Panc1 (cell line): ENCODE measurements at regions not wholly inside any gene's neighbourhood (a gene's known extent, or its start where the extent isn't known, plus 50 kb on each side); places are given as distances from the start of the nearest gene placed in this dataset.

ENCODE experiments used
- ATAC-seq: fragments of 200-7000 bp; cut with Tn5 transposase; 2 replicates; pipeline ENCODE4 v1.9.1; 2020; ENCODE audit warnings: mild to moderate bottlenecking, moderate library complexity
- BruUV-seq: library from RNA; stranded (reverse); fragments of 400-500 nt; replicated peaks from 2 replicates; lab custom pipeline; 2021; lab: Mats Ljungman, UMichigan
- CTCF ChIA-PET: fragments of 300-600 bp; sonication (Branson Sonifier 250); formaldehyde crosslinking; loops from one replicate; lab custom pipeline; 2022; ENCODE audit warnings: antibody characterized with exemption; lab: Charles Lee
- POLR2A ChIA-PET: fragments of 300-600 bp; sonication (Branson Sonifier 250); formaldehyde crosslinking; loops from one replicate; lab custom pipeline; 2022; ENCODE audit warnings: antibody characterized with exemption; lab: Charles Lee
- DNase-seq: peaks from one replicate; pipeline ENCODE4 v3.0.0-alpha.2; 2010; ENCODE audit warnings: low read depth, low spot score
- H3K27ac ChIP-seq: 2 replicates; pipeline ENCODE4 v1.5.1; 2011; ENCODE audit warnings: mild to moderate bottlenecking, low read length, inconsistent platforms
- H3K27me3 ChIP-seq: fragments of 200-500 bp; sonication (Bioruptor generic); 2 replicates; pipeline ENCODE4 v1.6.0; 2014; ENCODE audit warnings: low read length, inconsistent platforms; ENCODE audit not compliant: control insufficient read depth, insufficient read depth
- H3K36me3 ChIP-seq: fragments of 200-500 bp; sonication (Bioruptor generic); 2 replicates; pipeline ENCODE4 v1.5.1; 2014; ENCODE audit warnings: inconsistent platforms, mild to moderate bottlenecking, low read length, moderate library complexity; ENCODE audit not compliant: control insufficient read depth, insufficient read depth
- H3K4me1 ChIP-seq: 2 replicates; pipeline ENCODE4 v1.5.1; 2011; ENCODE audit warnings: inconsistent platforms, mild to moderate bottlenecking, low read length, moderate library complexity; ENCODE audit not compliant: control insufficient read depth, insufficient read depth
- H3K4me3 ChIP-seq, 2 experiments: 2 replicates each; pipeline ENCODE4 v1.5.1; 2011 to 2012; ENCODE audit warnings: low read depth in 2 of 2, low read length in 2 of 2, mild to moderate bottlenecking in 2 of 2, inconsistent platforms in 1 of 2, moderate library complexity in 1 of 2
- H3K9me3 ChIP-seq: fragments of 200-500 bp; sonication (Bioruptor generic); 2 replicates; pipeline ENCODE4 v1.5.1; 2014; ENCODE audit warnings: low read depth, mild to moderate bottlenecking, inconsistent platforms, low read length, moderate library complexity; ENCODE audit not compliant: control insufficient read depth, insufficient read depth
- CTCF ChIP-seq: fragments of 450-650 bp; IDR thresholded peaks from 2 replicates; pipeline ENCODE4 v1.5.1; 2017; ENCODE audit warnings: mild to moderate bottlenecking
- POLR2AphosphoS5 ChIP-seq: IDR thresholded peaks from 2 replicates; pipeline ENCODE4 v1.6.1; 2012; ENCODE audit warnings: mild to moderate bottlenecking, low read depth, low read length, moderate library complexity
- SIN3A ChIP-seq: IDR thresholded peaks from 2 replicates; pipeline ENCODE4 v1.6.1; 2012; ENCODE audit warnings: low read depth, mild to moderate bottlenecking, low read length, moderate library complexity, borderline replicate concordance; ENCODE audit not compliant: insufficient read depth
- TCF7L2 ChIP-seq: IDR thresholded peaks from 2 replicates; pipeline ENCODE4 v1.6.1; 2011; ENCODE audit warnings: mild to moderate bottlenecking, low read depth, low read length, inconsistent platforms
- in situ Hi-C: cut with HindIII; loops from 2 replicates; pipeline ENCODE4 v1.10.0; 2016; ENCODE audit warnings: low sequenced_read_pairs, low pct_unique_long_range_greater_than_20kb
- intact Hi-C: fragments of 100-400 bp; cut with micrococcal nuclease; formaldehyde crosslinking; loops from one replicate; pipeline ENCODE4 v1.10.0; 2022; ENCODE audit not compliant: unreplicated experiment
- TF ChIP-seq, protein P1 (sequence below), 2 experiments: IDR thresholded peaks; 2 replicates each; pipeline ENCODE4 v1.6.1; 2011 to 2012; ENCODE audit warnings: low read depth in 2 of 2, control low read depth in 1 of 2, low read length in 1 of 2, mild to moderate bottlenecking in 1 of 2, moderate library complexity in 1 of 2; ENCODE audit not compliant: insufficient read depth in 1 of 2

DNA sequence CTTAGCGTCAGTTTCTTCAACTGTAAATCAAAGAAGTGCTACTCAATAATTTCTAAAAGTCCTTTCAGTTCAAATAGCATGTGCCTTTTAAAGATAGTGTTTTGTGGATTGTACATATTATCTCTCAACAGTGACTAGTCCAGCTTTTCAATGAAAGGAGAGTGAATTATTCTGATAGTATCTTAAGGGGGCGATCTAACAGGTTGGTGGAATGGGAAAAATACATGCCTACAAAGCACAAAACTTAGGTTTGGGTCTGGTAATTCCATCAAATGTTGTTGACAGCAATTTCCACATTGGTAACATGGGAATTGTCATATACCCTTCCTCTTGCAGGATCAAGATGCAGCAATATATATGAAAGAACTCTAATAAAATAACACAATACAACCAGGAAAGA, 50.1 kb upstream of the HDGFL1 start:
- TF ChIP-seq CTCF (no peak), POLR2AphosphoS5 (no peak), TCF7L2 (no peak), SIN3A (no peak)
- TF ChIP-seq, protein P1, sequence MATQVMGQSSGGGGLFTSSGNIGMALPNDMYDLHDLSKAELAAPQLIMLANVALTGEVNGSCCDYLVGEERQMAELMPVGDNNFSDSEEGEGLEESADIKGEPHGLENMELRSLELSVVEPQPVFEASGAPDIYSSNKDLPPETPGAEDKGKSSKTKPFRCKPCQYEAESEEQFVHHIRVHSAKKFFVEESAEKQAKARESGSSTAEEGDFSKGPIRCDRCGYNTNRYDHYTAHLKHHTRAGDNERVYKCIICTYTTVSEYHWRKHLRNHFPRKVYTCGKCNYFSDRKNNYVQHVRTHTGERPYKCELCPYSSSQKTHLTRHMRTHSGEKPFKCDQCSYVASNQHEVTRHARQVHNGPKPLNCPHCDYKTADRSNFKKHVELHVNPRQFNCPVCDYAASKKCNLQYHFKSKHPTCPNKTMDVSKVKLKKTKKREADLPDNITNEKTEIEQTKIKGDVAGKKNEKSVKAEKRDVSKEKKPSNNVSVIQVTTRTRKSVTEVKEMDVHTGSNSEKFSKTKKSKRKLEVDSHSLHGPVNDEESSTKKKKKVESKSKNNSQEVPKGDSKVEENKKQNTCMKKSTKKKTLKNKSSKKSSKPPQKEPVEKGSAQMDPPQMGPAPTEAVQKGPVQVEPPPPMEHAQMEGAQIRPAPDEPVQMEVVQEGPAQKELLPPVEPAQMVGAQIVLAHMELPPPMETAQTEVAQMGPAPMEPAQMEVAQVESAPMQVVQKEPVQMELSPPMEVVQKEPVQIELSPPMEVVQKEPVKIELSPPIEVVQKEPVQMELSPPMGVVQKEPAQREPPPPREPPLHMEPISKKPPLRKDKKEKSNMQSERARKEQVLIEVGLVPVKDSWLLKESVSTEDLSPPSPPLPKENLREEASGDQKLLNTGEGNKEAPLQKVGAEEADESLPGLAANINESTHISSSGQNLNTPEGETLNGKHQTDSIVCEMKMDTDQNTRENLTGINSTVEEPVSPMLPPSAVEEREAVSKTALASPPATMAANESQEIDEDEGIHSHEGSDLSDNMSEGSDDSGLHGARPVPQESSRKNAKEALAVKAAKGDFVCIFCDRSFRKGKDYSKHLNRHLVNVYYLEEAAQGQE (IDR thresholded peaks at IDR 0.05; ENCODE audit: insufficient read depth in 1 of 2, low read depth in 2 of 2, low read length in 1 of 2), result no peak
- Histone ChIP-seq H3K27me3 (no peaks in the 10 kb centered on the region), H3K4me3 (no peak overlapping the region), H3K27ac (no peak overlapping the region), H3K36me3 (no peaks in the 10 kb centered on the region), H3K9me3 (no peaks in the 10 kb centered on the region), H3K4me1 (no peaks in the 10 kb centered on the region)
- intact Hi-C loops, result no loop called here
- in situ Hi-C loops, result no loop called here
- CTCF ChIA-PET, result no interaction called here
- BruUV-seq, result no TSS peak
- DNase-seq (no peak), ATAC-seq (no peak)
- POLR2A ChIA-PET, result no interaction called here
